HEK293T (cell line): ENCODE measurements at regions not wholly inside any gene's neighbourhood (a gene's known extent, or its start where the extent isn't known, plus 50 kb on each side); places are given as distances from the start of the nearest gene placed in this dataset.

ENCODE experiments used
- CTCF ChIA-PET: fragments of 350-600 bp; formaldehyde crosslinking; extraction: SDS; loops from one replicate; lab custom pipeline; 2021; ENCODE audit warnings: antibody characterized with exemption, inconsistent platforms; lab: Yijun Ruan, JAX
- POLR2A ChIA-PET: fragments of 350-600 bp; formaldehyde crosslinking; extraction: SDS; loops from one replicate; lab custom pipeline; 2020; ENCODE audit warnings: antibody characterized with exemption, inconsistent platforms; lab: Yijun Ruan, JAX
- DNase-seq: peaks from one replicate; pipeline ENCODE4 v3.0.0; 2012; ENCODE audit warnings: mixed read lengths; ENCODE audit errors: extremely low spot score
- ARNT ChIP-seq: fragments of 450-650 bp; IDR thresholded peaks from 2 replicates; pipeline ENCODE4 v1.6.1; 2017; ENCODE audit warnings: mild to moderate bottlenecking
- BHLHE40 ChIP-seq: fragments of 450-650 bp; IDR thresholded peaks from 2 replicates; pipeline ENCODE4 v1.6.1; 2016; ENCODE audit warnings: mild to moderate bottlenecking, moderate library complexity, borderline replicate concordance
- CTBP1 ChIP-seq: fragments of 450-650 bp; IDR thresholded peaks from 2 replicates; pipeline ENCODE4 v1.6.1; 2016; ENCODE audit warnings: borderline replicate concordance
- ELF4 ChIP-seq: fragments of 450-650 bp; IDR thresholded peaks from 2 replicates; pipeline ENCODE4 v1.6.1; 2017; ENCODE audit warnings: antibody characterized with exemption
- FOXA1 ChIP-seq: fragments of 450-650 bp; IDR thresholded peaks from 2 replicates; pipeline ENCODE4 v1.6.1; 2016; ENCODE audit warnings: mild to moderate bottlenecking
- FOXK2 ChIP-seq: fragments of 450-650 bp; IDR thresholded peaks from 2 replicates; pipeline ENCODE4 v1.6.1; 2016; ENCODE audit warnings: mild to moderate bottlenecking
- FOXM1 ChIP-seq: fragments of 450-650 bp; IDR thresholded peaks from 2 replicates; pipeline ENCODE4 v1.6.1; 2017; ENCODE audit warnings: mild to moderate bottlenecking, borderline replicate concordance
- HDGF ChIP-seq: fragments of 450-650 bp; IDR thresholded peaks from 2 replicates; pipeline ENCODE4 v1.6.1; 2017; ENCODE audit warnings: antibody characterized with exemption, borderline replicate concordance
- L3MBTL2 ChIP-seq: fragments of 450-650 bp; conservative IDR thresholded peaks from 2 replicates; pipeline ENCODE4 v1.6.1; 2016; ENCODE audit warnings: mild to moderate bottlenecking
- LEF1 ChIP-seq: fragments of 450-650 bp; IDR thresholded peaks from 2 replicates; pipeline ENCODE4 v1.6.1; 2017; ENCODE audit warnings: mild to moderate bottlenecking, borderline replicate concordance
- NFRKB ChIP-seq: fragments of 450-650 bp; IDR thresholded peaks from 2 replicates; pipeline ENCODE4 v1.6.1; 2016; ENCODE audit warnings: mild to moderate bottlenecking, moderate library complexity
- PKNOX1 ChIP-seq: fragments of 450-650 bp; IDR thresholded peaks from 2 replicates; pipeline ENCODE4 v1.6.1; 2016
- SP1 ChIP-seq: fragments of 450-650 bp; IDR thresholded peaks from 2 replicates; pipeline ENCODE4 v1.6.1; 2017
- SUZ12 ChIP-seq: fragments of 450-650 bp; IDR thresholded peaks from 2 replicates; pipeline ENCODE4 v1.6.1; 2016; ENCODE audit warnings: mild to moderate bottlenecking
- TARDBP ChIP-seq: fragments of 450-650 bp; IDR thresholded peaks from 2 replicates; pipeline ENCODE4 v1.6.1; 2016
- ZNF384 ChIP-seq: fragments of 450-650 bp; IDR thresholded peaks from 2 replicates; pipeline ENCODE4 v1.6.1; 2016

GRCh38 chr3:34131091-34131490 lies 332.7 kb downstream of the PDCD6IP start:
- TF ChIP-seq FOXA1 (no peak), ELF4 (no peak), FOXM1 (no peak), L3MBTL2 (no peak), ARNT (no peak), FOXK2 (no peak), NFRKB (no peak), BHLHE40 (no peak), PKNOX1 (no peak), CTBP1 (no peak), SP1 (no peak), SUZ12 (no peak), TARDBP (no peak), LEF1 (no peak), HDGF (no peak), ZNF384 (no peak)
- ChIA-PET CTCF (no interaction called here), POLR2A (no interaction called here)
- no peak for DNase-seq

- POLR2A ChIA-PET: no interaction called here
- TF ChIP-seq SP1 (no peak), CTBP1 (no peak), FOXM1 (no peak), HDGF (no peak), NFRKB (no peak), ZNF384 (no peak), FOXK2 (no peak), TARDBP (no peak), LEF1 (no peak), SUZ12 (no peak)
- no peak for DNase-seq
- CTCF ChIA-PET: no interaction called here
Measured at GRCh38 chr3:34132069-34132692, 333.8 kb downstream of the PDCD6IP start.

GRCh38 chr3:34139566-34139965 lies 341.1 kb downstream of the PDCD6IP start:
- CTCF ChIA-PET: no interaction called here
- POLR2A ChIA-PET: no interaction called here

GRCh38 chr3:34140616-34141015 lies 342.2 kb downstream of the PDCD6IP start:
- POLR2A ChIA-PET: no interaction called here
- DNase-seq: no peak
- CTCF ChIA-PET: no interaction called here
- TF ChIP-seq L3MBTL2 (no peak), HDGF (no peak), LEF1 (no peak), FOXA1 (no peak), ARNT (no peak), TARDBP (no peak), CTBP1 (no peak), FOXK2 (no peak), FOXM1 (no peak), ELF4 (no peak), SP1 (no peak), BHLHE40 (no peak), NFRKB (no peak), ZNF384 (no peak), SUZ12 (no peak), PKNOX1 (no peak)

More at GRCh38 chr3:34139566-34139965, 341.1 kb downstream of the PDCD6IP start:
- no peak for TF ChIP-seq FOXK2
- TF ChIP-seq LEF1: no peak
- TF ChIP-seq PKNOX1: no peak
- no peak for TF ChIP-seq ARNT
- TF ChIP-seq ELF4: no peak
- no peak for TF ChIP-seq FOXA1
- TF ChIP-seq L3MBTL2: no peak
- TF ChIP-seq FOXM1: no peak
- no peak for TF ChIP-seq ZNF384
- no peak for TF ChIP-seq BHLHE40
- no peak for TF ChIP-seq HDGF
- DNase-seq: no peak

- ChIA-PET POLR2A (no interaction called here), CTCF (no interaction called here)
- no peak for DNase-seq
- no peak for TF ChIP-seq ARNT
- no peak for TF ChIP-seq SUZ12
- TF ChIP-seq L3MBTL2: no peak
- no peak for TF ChIP-seq LEF1
- TF ChIP-seq SP1: no peak
- no peak for TF ChIP-seq FOXK2
- TF ChIP-seq FOXA1: no peak
- no peak for TF ChIP-seq ELF4
- TF ChIP-seq FOXM1: no peak
- no peak for TF ChIP-seq PKNOX1
- TF ChIP-seq ZNF384: no peak
- TF ChIP-seq BHLHE40: no peak
- no peak for TF ChIP-seq NFRKB
- no peak for TF ChIP-seq CTBP1
- no peak for TF ChIP-seq TARDBP
- TF ChIP-seq HDGF: no peak
Measured at GRCh38 chr3:34141841-34142337, 343.5 kb downstream of the PDCD6IP start.
